ENCODE measurements at regions not wholly inside any gene's neighbourhood (a gene's known extent, or its start where the extent isn't known, plus 50 kb on each side); places are given as distances from the start of the nearest gene placed in this dataset.
"Not testable (repeated sequence)": the region's sequence is repeated elsewhere in the genome, so short reads cannot be mapped to it uniquely, and the experiment has no call there.

DNA sequence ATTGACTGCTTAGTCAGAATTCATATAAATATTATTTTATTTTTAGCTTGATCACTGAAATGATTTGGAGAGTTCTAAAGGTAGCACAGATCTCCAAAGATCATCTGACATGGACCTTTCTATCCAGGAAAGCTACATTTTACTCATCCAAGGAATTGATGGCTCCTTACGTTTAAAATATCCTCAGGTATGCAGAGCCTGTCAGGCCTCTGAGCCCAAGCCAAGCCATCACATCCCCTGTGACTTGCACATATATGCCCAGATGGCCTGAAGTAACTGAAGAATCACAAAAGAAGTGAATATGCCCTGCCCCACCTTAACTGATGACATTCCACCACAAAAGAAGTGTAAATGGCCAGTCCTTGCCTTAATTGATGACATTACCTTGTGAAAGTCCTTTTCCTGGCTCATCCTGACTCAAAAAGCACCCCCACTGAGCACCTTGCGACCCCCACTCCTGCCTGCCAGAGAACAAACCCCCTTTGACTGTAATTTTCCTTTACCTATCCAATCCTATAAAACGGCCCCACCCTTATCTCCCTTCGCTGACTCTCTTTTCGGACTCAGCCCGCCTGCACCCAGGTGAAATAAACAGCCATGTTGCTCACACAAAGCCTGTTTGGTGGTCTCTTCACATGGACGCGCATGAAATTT, 411.6 kb upstream of the RORB start:
- H3K4me1 Mint-ChIP-seq; H3K4me3 Mint-ChIP-seq; CTCF ChIA-PET; H3K4me3 ChIP-seq (ENCODE audit: control insufficient read depth in 1 of 2, extremely low read depth in 1 of 2, low read length in 1 of 2); H3K27me3 ChIP-seq (replicated peaks in 1 of 2; ENCODE audit: control insufficient read depth in 2 of 2, extremely low read depth in 1 of 2, insufficient read depth in 2 of 2, low read length in 1 of 2); H3K36me3 ChIP-seq (ENCODE audit: control insufficient read depth in 2 of 2, extremely low read depth in 1 of 2, insufficient read depth in 1 of 2, low read length in 1 of 2); H3K9me3 Mint-ChIP-seq; H3K9me3 ChIP-seq; DNase-seq; ATAC-seq (replicated peaks in 1 of 4); H3K27ac Mint-ChIP-seq; H3K27ac ChIP-seq (ENCODE audit: low read length); H3K4me1 ChIP-seq (ENCODE audit: control insufficient read depth in 1 of 2, extremely low read depth in 1 of 2, insufficient read depth in 2 of 2, low read length in 2 of 2); H3K36me3 Mint-ChIP-seq; POLR2A ChIA-PET; H3K27me3 Mint-ChIP-seq: not testable (repeated sequence)
- WGBS (ENCODE audit: insufficient coverage), result 20% methylated on average over 1 of the region's 8 CpGs

DNA sequence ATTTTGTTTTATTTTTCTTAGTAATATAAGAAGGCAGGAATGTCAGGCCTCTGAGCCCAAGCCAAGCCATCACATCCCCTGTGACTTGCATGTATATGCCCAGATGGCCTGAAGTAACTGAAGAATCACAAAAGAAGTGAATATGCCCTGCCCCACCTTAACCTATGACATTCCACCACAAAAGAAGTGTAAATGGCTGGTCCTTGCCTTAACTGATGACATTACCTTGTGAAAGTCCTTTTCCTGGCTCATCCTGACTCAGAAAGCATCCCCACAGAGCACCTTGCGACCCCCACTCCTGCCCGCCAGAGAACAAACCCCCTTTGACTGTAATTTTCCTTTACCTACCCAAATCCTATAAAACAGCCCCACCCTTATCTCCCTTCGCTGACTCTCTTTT, 406.2 kb upstream of the RORB start:
- H3K36me3 Mint-ChIP-seq; H3K4me3 Mint-ChIP-seq; H3K9me3 Mint-ChIP-seq; H3K4me1 ChIP-seq (ENCODE audit: control insufficient read depth in 1 of 2, extremely low read depth in 1 of 2, insufficient read depth in 2 of 2, low read length in 2 of 2); ATAC-seq (replicated peaks in 1 of 4); H3K27ac ChIP-seq (ENCODE audit: low read length); H3K9me3 ChIP-seq; H3K27me3 ChIP-seq (replicated peaks in 1 of 2; ENCODE audit: control insufficient read depth in 2 of 2, extremely low read depth in 1 of 2, insufficient read depth in 2 of 2, low read length in 1 of 2); H3K4me1 Mint-ChIP-seq; POLR2A ChIA-PET; H3K36me3 ChIP-seq (ENCODE audit: control insufficient read depth in 2 of 2, extremely low read depth in 1 of 2, insufficient read depth in 1 of 2, low read length in 1 of 2); H3K27me3 Mint-ChIP-seq; DNase-seq; H3K4me3 ChIP-seq (ENCODE audit: control insufficient read depth in 1 of 2, extremely low read depth in 1 of 2, low read length in 1 of 2); H3K27ac Mint-ChIP-seq; CTCF ChIA-PET: not testable (repeated sequence)
- 89% methylated on average over 3 of the region's 3 CpGs for WGBS (ENCODE audit: insufficient coverage)

GRCh38 chr9:74092491-74092834, 404.7 kb upstream of the RORB start:
- CTCF ChIA-PET, result interaction anchor here in 1 of 2 donors (1.5 kb wide), 1 partner anchor 13 kb away, joined by 4 read pairs; no protein-coding TSS in a partner anchor
- Mint-ChIP-seq H3K9me3 (peaks cover 0 to 8% (median 0%) of the 10 kb centered on the region in 3 donors), H3K36me3 (no peaks in the 10 kb centered on the region), H3K27me3 (no peaks in the 10 kb centered on the region), H3K27ac (no peak overlapping the region), H3K4me1 (no peaks in the 10 kb centered on the region), H3K4me3 (no peak overlapping the region)
- no peak overlapping the region for H3K4me3 ChIP-seq (ENCODE audit: control insufficient read depth in 1 of 2, extremely low read depth in 1 of 2, low read length in 1 of 2)
- H3K9me3 ChIP-seq, result no peaks in the 10 kb centered on the region
- no peaks in the 10 kb centered on the region for H3K27me3 ChIP-seq (replicated peaks in 1 of 2; ENCODE audit: control insufficient read depth in 2 of 2, extremely low read depth in 1 of 2, insufficient read depth in 2 of 2, low read length in 1 of 2)
- DNase-seq (no peak), ATAC-seq (replicated peaks in 1 of 4) (no peak)
- POLR2A ChIA-PET, result no interaction called here
- H3K36me3 ChIP-seq (ENCODE audit: control insufficient read depth in 2 of 2, extremely low read depth in 1 of 2, insufficient read depth in 1 of 2, low read length in 1 of 2), result no peaks in the 10 kb centered on the region
- H3K27ac ChIP-seq (ENCODE audit: low read length), result no peak overlapping the region
- H3K4me1 ChIP-seq (ENCODE audit: control insufficient read depth in 1 of 2, extremely low read depth in 1 of 2, insufficient read depth in 2 of 2, low read length in 2 of 2), result no peaks in the 10 kb centered on the region
- WGBS (ENCODE audit: insufficient coverage), result no CpG with 5 or more reads among the region's 1 CpG

GRCh38 chr9:74094037-74094436, 403.1 kb upstream of the RORB start:
- H3K4me3 Mint-ChIP-seq; H3K4me1 ChIP-seq (ENCODE audit: control insufficient read depth in 1 of 2, extremely low read depth in 1 of 2, insufficient read depth in 2 of 2, low read length in 2 of 2); H3K27ac ChIP-seq (ENCODE audit: low read length); H3K9me3 ChIP-seq; ATAC-seq (replicated peaks in 1 of 4); H3K27me3 Mint-ChIP-seq; DNase-seq; H3K36me3 Mint-ChIP-seq; H3K4me1 Mint-ChIP-seq; H3K9me3 Mint-ChIP-seq; H3K27ac Mint-ChIP-seq; H3K4me3 ChIP-seq (ENCODE audit: control insufficient read depth in 1 of 2, extremely low read depth in 1 of 2, low read length in 1 of 2); H3K36me3 ChIP-seq (ENCODE audit: control insufficient read depth in 2 of 2, extremely low read depth in 1 of 2, insufficient read depth in 1 of 2, low read length in 1 of 2); H3K27me3 ChIP-seq (replicated peaks in 1 of 2; ENCODE audit: control insufficient read depth in 2 of 2, extremely low read depth in 1 of 2, insufficient read depth in 2 of 2, low read length in 1 of 2): not testable (repeated sequence)
- CTCF ChIA-PET, result interaction anchor here (0.6 to 0.7 kb wide), 2 partner anchors 156 to 1527 kb away, joined by 3 to 5 read pairs; no protein-coding TSS in a partner anchor
- WGBS (ENCODE audit: insufficient coverage), result no CpG with 5 or more reads among the region's 1 CpG
- POLR2A ChIA-PET, result interaction anchor here in 1 of 2 donors (0.6 kb wide), 1 partner anchor 909 kb away, joined by 3 read pairs; no protein-coding TSS in a partner anchor

DNA sequence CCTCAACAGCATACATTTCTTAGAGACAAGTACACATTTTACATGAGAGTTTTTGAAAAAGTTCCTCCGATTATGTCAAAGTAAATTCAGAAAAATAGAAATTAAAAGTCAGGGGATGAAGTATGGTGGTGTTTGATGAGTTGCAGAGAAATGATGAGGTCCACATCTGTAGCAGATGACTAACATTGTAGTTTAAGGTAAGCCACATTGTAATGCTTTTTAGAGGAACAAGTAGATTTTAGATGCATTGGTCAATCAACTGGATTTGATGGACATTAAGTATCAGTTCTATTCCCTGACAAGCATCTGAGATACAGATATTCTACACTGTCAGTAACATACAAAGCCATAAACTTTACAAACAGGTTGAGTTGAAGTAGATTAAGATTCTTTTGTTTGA, 402.4 kb upstream of the RORB start:
- POLR2A ChIA-PET, result interaction anchor here in 1 of 2 donors (0.6 kb wide), 1 partner anchor 908 kb away, joined by 3 read pairs; no protein-coding TSS in a partner anchor
- H3K4me1 Mint-ChIP-seq, result no peaks in the 10 kb centered on the region
- CTCF ChIA-PET, result no interaction called here

DNA sequence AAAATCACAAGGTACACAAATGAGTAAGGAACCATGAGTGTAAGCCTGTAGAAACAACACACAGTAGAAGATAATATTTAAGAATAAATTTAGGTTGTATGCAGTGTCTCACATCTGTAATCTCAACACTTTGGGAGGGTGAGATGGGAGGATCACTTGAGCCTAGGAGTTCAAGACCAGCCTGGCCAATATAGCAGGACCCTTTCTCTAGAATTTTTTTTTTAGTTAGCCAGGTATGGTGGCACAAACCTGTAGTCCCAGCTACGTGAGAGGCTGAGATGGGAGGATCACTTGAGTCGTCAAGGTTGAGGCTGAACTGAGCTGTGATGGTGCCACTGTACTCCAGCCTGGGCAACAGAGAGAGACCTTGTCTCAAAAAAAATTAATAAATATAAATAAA, 401.2 kb upstream of the RORB start:
- no peak for DNase-seq
- Mint-ChIP-seq H3K27me3 (no peaks in the 10 kb centered on the region), H3K4me1 (no peaks in the 10 kb centered on the region), H3K36me3 (no peaks in the 10 kb centered on the region), H3K4me3 (no peak overlapping the region), H3K9me3 (peaks cover 0 to 7% (median 0%) of the 10 kb centered on the region in 3 donors), H3K27ac (no peak overlapping the region)
- ChIA-PET CTCF (no interaction called here), POLR2A (no interaction called here)
- Histone ChIP-seq H3K4me3 (ENCODE audit: control insufficient read depth in 1 of 2, extremely low read depth in 1 of 2, low read length in 1 of 2) (no peak overlapping the region), H3K4me1 (ENCODE audit: control insufficient read depth in 1 of 2, extremely low read depth in 1 of 2, insufficient read depth in 2 of 2, low read length in 2 of 2) (no peaks in the 10 kb centered on the region), H3K36me3 (ENCODE audit: control insufficient read depth in 2 of 2, extremely low read depth in 1 of 2, insufficient read depth in 1 of 2, low read length in 1 of 2) (no peaks in the 10 kb centered on the region), H3K27ac (ENCODE audit: low read length) (no peak overlapping the region), H3K9me3 (no peaks in the 10 kb centered on the region), H3K27me3 (replicated peaks in 1 of 2; ENCODE audit: control insufficient read depth in 2 of 2, extremely low read depth in 1 of 2, insufficient read depth in 2 of 2, low read length in 1 of 2) (no peaks in the 10 kb centered on the region)
- no peak for ATAC-seq (replicated peaks in 1 of 4)
- no CpG with 5 or more reads among the region's 2 CpGs for WGBS (ENCODE audit: insufficient coverage)

More for the DNA sequence above, 402.4 kb upstream of the RORB start:
- no peak overlapping the region for H3K27ac ChIP-seq (ENCODE audit: low read length)
- no peaks in the 10 kb centered on the region for H3K36me3 ChIP-seq (ENCODE audit: control insufficient read depth in 2 of 2, extremely low read depth in 1 of 2, insufficient read depth in 1 of 2, low read length in 1 of 2)
- peaks cover 0 to 7% (median 0%) of the 10 kb centered on the region in 3 donors for H3K9me3 Mint-ChIP-seq
- no peak overlapping the region for H3K27ac Mint-ChIP-seq
- H3K36me3 Mint-ChIP-seq, result no peaks in the 10 kb centered on the region
- DNase-seq (no peak), ATAC-seq (replicated peaks in 1 of 4) (no peak)
- no CpG with 5 or more reads among the region's 1 CpG for WGBS (ENCODE audit: insufficient coverage)
- H3K4me3 Mint-ChIP-seq, result no peak overlapping the region
- no peaks in the 10 kb centered on the region for H3K4me1 ChIP-seq (ENCODE audit: control insufficient read depth in 1 of 2, extremely low read depth in 1 of 2, insufficient read depth in 2 of 2, low read length in 2 of 2)
- H3K4me3 ChIP-seq (ENCODE audit: control insufficient read depth in 1 of 2, extremely low read depth in 1 of 2, low read length in 1 of 2), result no peak overlapping the region
- no peaks in the 10 kb centered on the region for H3K27me3 Mint-ChIP-seq
- H3K9me3 ChIP-seq, result no peaks in the 10 kb centered on the region
- H3K27me3 ChIP-seq (replicated peaks in 1 of 2; ENCODE audit: control insufficient read depth in 2 of 2, extremely low read depth in 1 of 2, insufficient read depth in 2 of 2, low read length in 1 of 2), result no peaks in the 10 kb centered on the region

GRCh38 chr9:74096420-74096819, 400.7 kb upstream of the RORB start:
- POLR2A ChIA-PET, result no interaction called here
- Histone ChIP-seq H3K27ac (ENCODE audit: low read length) (no peak overlapping the region), H3K36me3 (ENCODE audit: control insufficient read depth in 2 of 2, extremely low read depth in 1 of 2, insufficient read depth in 1 of 2, low read length in 1 of 2) (no peaks in the 10 kb centered on the region), H3K4me3 (ENCODE audit: control insufficient read depth in 1 of 2, extremely low read depth in 1 of 2, low read length in 1 of 2) (no peak overlapping the region), H3K9me3 (no peaks in the 10 kb centered on the region), H3K4me1 (ENCODE audit: control insufficient read depth in 1 of 2, extremely low read depth in 1 of 2, insufficient read depth in 2 of 2, low read length in 2 of 2) (no peaks in the 10 kb centered on the region), H3K27me3 (replicated peaks in 1 of 2; ENCODE audit: control insufficient read depth in 2 of 2, extremely low read depth in 1 of 2, insufficient read depth in 2 of 2, low read length in 1 of 2) (no peaks in the 10 kb centered on the region)
- Mint-ChIP-seq H3K4me1 (no peaks in the 10 kb centered on the region), H3K36me3 (no peaks in the 10 kb centered on the region), H3K4me3 (no peak overlapping the region), H3K27me3 (no peaks in the 10 kb centered on the region), H3K9me3 (peaks cover 0 to 7% (median 0%) of the 10 kb centered on the region in 3 donors), H3K27ac (no peak overlapping the region)
- DNase-seq, result no peak
- ATAC-seq (replicated peaks in 1 of 4), result no peak
- CTCF ChIA-PET, result no interaction called here
- WGBS (ENCODE audit: insufficient coverage), result no CpG with 5 or more reads among the region's 2 CpGs

All from T-cell (primary cell).